Fibroblast of pulmonary artery (primary cell): ENCODE measurements at regions not wholly inside any gene's neighbourhood (a gene's known extent, or its start where the extent isn't known, plus 50 kb on each side); places are given as distances from the start of the nearest gene placed in this dataset.

Experiments
- DNase-seq: peaks from one replicate; pipeline ENCODE4 v3.0.0-alpha.2; 2010; ENCODE audit warnings: low read depth
- H3K4me3 ChIP-seq: replicated peaks from 2 replicates; pipeline ENCODE4 v1.5.1; 2011; ENCODE audit warnings: low read depth, mild to moderate bottlenecking, control low read depth, low read length, moderate library complexity
- CTCF ChIP-seq: IDR thresholded peaks from 2 replicates; pipeline ENCODE4 v1.5.1; 2011; ENCODE audit warnings: mild to moderate bottlenecking, control low read depth, low read length, inconsistent platforms; ENCODE audit errors: missing control alignments

GRCh38 chr6:3608159-3608558, 143.4 kb downstream of the PXDC1 start:
- no peak for TF ChIP-seq CTCF
- H3K4me3 ChIP-seq, result no peak overlapping the region
- no peak for DNase-seq

- TF ChIP-seq CTCF, result no peak
- no peak for DNase-seq
- H3K4me3 ChIP-seq, result no peak overlapping the region
These were observed 143.9 kb downstream of the PXDC1 start for GRCh38 chr6:3607599-3607998.

GRCh38 chr6:3607171-3607570, 144.3 kb downstream of the PXDC1 start:
- no peak for TF ChIP-seq CTCF
- no peak for DNase-seq
- H3K4me3 ChIP-seq, result no peak overlapping the region

- peak; percentile 43 for DNase-seq
- no peak overlapping the region for H3K4me3 ChIP-seq
- TF ChIP-seq CTCF, result peak; percentile 24
These were observed 146.7 kb upstream of the SLC22A23 start for GRCh38 chr6:3603340-3604130.

GRCh38 chr6:3601570-3601969, 144.7 kb upstream of the SLC22A23 start:
- TF ChIP-seq CTCF, result no peak
- H3K4me3 ChIP-seq, result no peak overlapping the region
- DNase-seq, result no peak

- no peak overlapping the region for H3K4me3 ChIP-seq
- no peak for DNase-seq
- no peak for TF ChIP-seq CTCF
These were observed 140.7 kb upstream of the SLC22A23 start for GRCh38 chr6:3597500-3598064.

- no peak overlapping the region for H3K4me3 ChIP-seq
- TF ChIP-seq CTCF, result no peak
- no peak for DNase-seq
These were observed 139.9 kb upstream of the SLC22A23 start for GRCh38 chr6:3596766-3597165.
